ENCODE measurements at regions not wholly inside any gene's neighbourhood (a gene's known extent, or its start where the extent isn't known, plus 50 kb on each side); places are given as distances from the start of the nearest gene placed in this dataset.

DNA sequence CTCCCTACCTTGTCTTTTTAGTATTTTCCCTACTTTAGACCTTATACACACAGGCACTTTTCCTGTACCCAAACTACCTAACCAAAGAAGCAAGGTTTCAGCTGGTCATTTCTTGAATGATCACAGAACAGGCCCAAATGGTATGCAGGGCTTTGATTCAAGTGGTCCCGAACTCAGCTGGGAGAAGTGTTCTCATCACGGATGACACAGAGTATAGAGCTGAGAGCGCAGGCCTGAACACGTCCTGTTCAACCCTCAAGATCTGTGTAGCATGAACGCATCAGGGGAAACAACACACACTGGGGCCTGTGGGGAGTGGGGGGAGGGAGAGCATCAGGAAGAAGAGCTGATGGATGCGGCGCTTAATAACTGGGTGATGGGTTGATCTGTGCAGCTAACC, 318.2 kb downstream of the SFMBT2 start:
- no peak for ATAC-seq
- H3K9me2 ChIP-seq (ENCODE audit: insufficient read depth), result no peaks in the 10 kb centered on the region; the same call in 1 of the 2 replicates
- no peaks in the 10 kb centered on the region for H3K36me3 ChIP-seq (ENCODE audit: control insufficient read depth in 1 of 2, insufficient read depth in 2 of 2, low read length in 2 of 2)
- BruUV-seq (replicated peaks), result no TSS peak
- intact Hi-C loops (cut with micrococcal nuclease), result no loop called here
- no peak overlapping the region for H3K4me2 ChIP-seq (ENCODE audit: low read length)
- H3K4me1 ChIP-seq (ENCODE audit: control insufficient read depth in 1 of 2, insufficient read depth in 2 of 2, low read length in 2 of 2), result no peaks in the 10 kb centered on the region
- no peaks in the 10 kb centered on the region for H4K20me1 ChIP-seq (ENCODE audit: insufficient read depth)
- H3K9me3 ChIP-seq (ENCODE audit: control insufficient read depth in 1 of 2, insufficient read depth in 1 of 2, low read depth in 1 of 2, low read length in 2 of 2), result no peaks in the 10 kb centered on the region
- no peak overlapping the region for H3K9ac ChIP-seq (ENCODE audit: low read length)
- H3K27me3 ChIP-seq (ENCODE audit: insufficient read depth, low read length), result peaks cover 4% of the 10 kb centered on the region; the same call in 1 of the 2 replicates
- no peak overlapping the region for H3K27ac ChIP-seq (ENCODE audit: low read depth, low read length)
- DNase-seq (ENCODE audit: low read depth, low spot score), result no peak
- ChIA-PET RAD21 (ENCODE audit: low non-redundant PET in 1 of 2, low total read pairs in 2 of 2, uncharacterized antibody in 2 of 2, unreplicated experiment in 2 of 2) (no interaction called here), POLR2A (no interaction called here), CTCF (no interaction called here)
- H2AFZ ChIP-seq (ENCODE audit: low read depth, low read length, poor library complexity, severe bottlenecking), result no peak overlapping the region
- TF ChIP-seq POLR2A (IDR thresholded peaks at IDR 0.05; ENCODE audit: borderline replicate concordance, extremely low read depth, insufficient read depth, insufficient read length) (no peak), TCF7L2 (IDR thresholded peaks at IDR 0.05; ENCODE audit: borderline replicate concordance, extremely low read depth, insufficient read depth, insufficient read length) (no peak), CBX3 (IDR thresholded peaks at IDR 0.05; ENCODE audit: low read depth) (no peak), EZH2 (IDR thresholded peaks at IDR 0.05) (no peak)
- TF ChIP-seq, protein P1, sequence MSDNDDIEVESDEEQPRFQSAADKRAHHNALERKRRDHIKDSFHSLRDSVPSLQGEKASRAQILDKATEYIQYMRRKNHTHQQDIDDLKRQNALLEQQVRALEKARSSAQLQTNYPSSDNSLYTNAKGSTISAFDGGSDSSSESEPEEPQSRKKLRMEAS (IDR thresholded peaks at IDR 0.05), result no peak
- H3K79me2 ChIP-seq (ENCODE audit: insufficient read depth, low read length), result no peaks in the 10 kb centered on the region
- H3K4me3 ChIP-seq (replicated peaks in 1 of 2; ENCODE audit: low read depth in 1 of 2, low read length in 2 of 2), result no peak overlapping the region

DNA sequence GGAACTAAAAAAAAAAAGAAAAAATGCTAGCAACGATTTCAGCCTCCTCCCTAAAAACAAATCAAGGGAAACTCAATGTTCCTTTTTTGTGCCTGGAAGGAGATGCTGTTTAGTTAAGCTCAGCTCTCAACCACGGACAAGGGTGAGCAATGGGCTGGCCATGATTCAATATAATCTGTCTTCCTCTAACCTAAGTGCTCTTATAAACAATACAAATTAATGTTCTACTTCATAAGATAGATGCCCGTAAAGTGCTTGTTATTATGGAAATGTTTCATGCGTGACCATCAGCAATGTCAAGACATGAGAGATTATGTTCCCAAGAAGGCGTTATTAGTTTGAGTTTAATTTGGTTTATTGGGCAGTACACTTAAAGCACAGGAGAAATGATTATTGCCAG, 320.3 kb downstream of the SFMBT2 start:
- H3K4me2 ChIP-seq (ENCODE audit: low read length), result no peak overlapping the region
- H3K9ac ChIP-seq (ENCODE audit: low read length), result no peak overlapping the region
- CTCF ChIA-PET, result no interaction called here
- POLR2A ChIA-PET, result no interaction called here
- intact Hi-C loops (cut with micrococcal nuclease), result no loop called here
- peaks cover 4% of the 10 kb centered on the region; the same call in 1 of the 2 replicates for H3K27me3 ChIP-seq (ENCODE audit: insufficient read depth, low read length)
- DNase-seq (ENCODE audit: low read depth, low spot score), result no peak
- no peaks in the 10 kb centered on the region; the same call in 1 of the 2 replicates for H3K9me2 ChIP-seq (ENCODE audit: insufficient read depth)
- RAD21 ChIA-PET (ENCODE audit: low non-redundant PET in 1 of 2, low total read pairs in 2 of 2, uncharacterized antibody in 2 of 2, unreplicated experiment in 2 of 2), result no interaction called here
- ATAC-seq, result no peak
- no peaks in the 10 kb centered on the region for H3K9me3 ChIP-seq (ENCODE audit: control insufficient read depth in 1 of 2, insufficient read depth in 1 of 2, low read depth in 1 of 2, low read length in 2 of 2)
- no peaks in the 10 kb centered on the region for H3K4me1 ChIP-seq (ENCODE audit: control insufficient read depth in 1 of 2, insufficient read depth in 2 of 2, low read length in 2 of 2)
- H2AFZ ChIP-seq (ENCODE audit: low read depth, low read length, poor library complexity, severe bottlenecking), result no peak overlapping the region
- no peaks in the 10 kb centered on the region for H3K36me3 ChIP-seq (ENCODE audit: control insufficient read depth in 1 of 2, insufficient read depth in 2 of 2, low read length in 2 of 2)
- H3K27ac ChIP-seq (ENCODE audit: low read depth, low read length), result no peak overlapping the region
- TF ChIP-seq, protein P2, sequence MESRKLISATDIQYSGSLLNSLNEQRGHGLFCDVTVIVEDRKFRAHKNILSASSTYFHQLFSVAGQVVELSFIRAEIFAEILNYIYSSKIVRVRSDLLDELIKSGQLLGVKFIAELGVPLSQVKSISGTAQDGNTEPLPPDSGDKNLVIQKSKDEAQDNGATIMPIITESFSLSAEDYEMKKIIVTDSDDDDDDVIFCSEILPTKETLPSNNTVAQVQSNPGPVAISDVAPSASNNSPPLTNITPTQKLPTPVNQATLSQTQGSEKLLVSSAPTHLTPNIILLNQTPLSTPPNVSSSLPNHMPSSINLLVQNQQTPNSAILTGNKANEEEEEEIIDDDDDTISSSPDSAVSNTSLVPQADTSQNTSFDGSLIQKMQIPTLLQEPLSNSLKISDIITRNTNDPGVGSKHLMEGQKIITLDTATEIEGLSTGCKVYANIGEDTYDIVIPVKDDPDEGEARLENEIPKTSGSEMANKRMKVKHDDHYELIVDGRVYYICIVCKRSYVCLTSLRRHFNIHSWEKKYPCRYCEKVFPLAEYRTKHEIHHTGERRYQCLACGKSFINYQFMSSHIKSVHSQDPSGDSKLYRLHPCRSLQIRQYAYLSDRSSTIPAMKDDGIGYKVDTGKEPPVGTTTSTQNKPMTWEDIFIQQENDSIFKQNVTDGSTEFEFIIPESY (IDR thresholded peaks at IDR 0.05; ENCODE audit: extremely low read depth, insufficient replicate concordance, low read length), result no peak
- no peak for TF ChIP-seq EZH2 (IDR thresholded peaks at IDR 0.05)
- no peak for TF ChIP-seq POLR2A (IDR thresholded peaks at IDR 0.05; ENCODE audit: borderline replicate concordance, extremely low read depth, insufficient read depth, insufficient read length)
- no peak for TF ChIP-seq SP1 (IDR thresholded peaks at IDR 0.05; ENCODE audit: low read depth)
- TF ChIP-seq SRF (IDR thresholded peaks at IDR 0.05; ENCODE audit: low read depth), result no peak
- TF ChIP-seq, protein P3, sequence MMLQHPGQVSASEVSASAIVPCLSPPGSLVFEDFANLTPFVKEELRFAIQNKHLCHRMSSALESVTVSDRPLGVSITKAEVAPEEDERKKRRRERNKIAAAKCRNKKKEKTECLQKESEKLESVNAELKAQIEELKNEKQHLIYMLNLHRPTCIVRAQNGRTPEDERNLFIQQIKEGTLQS (IDR thresholded peaks at IDR 0.05), result no peak
- TF ChIP-seq JUND (IDR thresholded peaks at IDR 0.05), result no peak
- no peak for TF ChIP-seq ELF1 (IDR thresholded peaks at IDR 0.05; ENCODE audit: borderline replicate concordance, low read depth)
- H3K79me2 ChIP-seq (ENCODE audit: insufficient read depth, low read length), result no peaks in the 10 kb centered on the region
- no peak overlapping the region for H3K4me3 ChIP-seq (replicated peaks in 1 of 2; ENCODE audit: low read depth in 1 of 2, low read length in 2 of 2)
- no TSS peak for BruUV-seq (replicated peaks)
- no peaks in the 10 kb centered on the region for H4K20me1 ChIP-seq (ENCODE audit: insufficient read depth)

Data from HCT116 (cell line).